Ishikawa (cell line): ENCODE measurements at regions not wholly inside any gene's neighbourhood (a gene's known extent, or its start where the extent isn't known, plus 50 kb on each side); places are given as distances from the start of the nearest gene placed in this dataset.

Experiments
- CEBPB ChIP-seq: IDR thresholded peaks from 2 replicates; pipeline ENCODE4 v1.6.1; 2012
- CREB1 ChIP-seq: IDR thresholded peaks from 2 replicates; pipeline ENCODE4 v1.6.1; 2012; ENCODE audit warnings: low read depth
- EGR1 ChIP-seq: IDR thresholded peaks from 2 replicates; pipeline ENCODE4 v1.6.1; 2012
- EP300 ChIP-seq: IDR thresholded peaks from 2 replicates; pipeline ENCODE4 v1.6.1; 2012; ENCODE audit warnings: borderline replicate concordance
- FOXM1 ChIP-seq: IDR thresholded peaks from 2 replicates; pipeline ENCODE4 v1.6.1; 2012; ENCODE audit warnings: low read depth, borderline replicate concordance
- MAX ChIP-seq: IDR thresholded peaks from 2 replicates; pipeline ENCODE4 v1.6.1; 2012
- RAD21 ChIP-seq: IDR thresholded peaks from 2 replicates; pipeline ENCODE4 v1.6.1; 2012; ENCODE audit warnings: low read depth
- REST ChIP-seq: IDR thresholded peaks from 2 replicates; pipeline ENCODE4 v1.6.1; 2012; ENCODE audit warnings: low read depth, mild to moderate bottlenecking
- TAF1 ChIP-seq: IDR thresholded peaks from 2 replicates; pipeline ENCODE4 v1.6.1; 2012; ENCODE audit warnings: low read depth, mild to moderate bottlenecking
- TCF12 ChIP-seq: IDR thresholded peaks from 2 replicates; pipeline ENCODE4 v1.6.1; 2012; ENCODE audit warnings: low read depth
- TEAD4 ChIP-seq: IDR thresholded peaks from 2 replicates; pipeline ENCODE4 v1.6.1; 2012
- USF1 ChIP-seq: IDR thresholded peaks from 2 replicates; pipeline ENCODE4 v1.6.1; 2012
- YY1 ChIP-seq: IDR thresholded peaks from 2 replicates; pipeline ENCODE4 v1.6.1; 2012; ENCODE audit warnings: low read depth
- ZBTB7A ChIP-seq: IDR thresholded peaks from 2 replicates; pipeline ENCODE4 v1.6.1; 2012; ENCODE audit warnings: low read depth

GRCh38 chr13:73547239-73547638, 488.4 kb downstream of the KLF5 start:
- TF ChIP-seq REST (no peak), EP300 (no peak), YY1 (no peak), RAD21 (no peak), MAX (no peak), TCF12 (no peak), USF1 (no peak), TAF1 (no peak), CEBPB (no peak), ZBTB7A (no peak), CREB1 (no peak), EGR1 (no peak), FOXM1 (no peak), TEAD4 (no peak)
